Vagina (tissue), 2 donors: ENCODE measurements at regions not wholly inside any gene's neighbourhood (a gene's known extent, or its start where the extent isn't known, plus 50 kb on each side); places are given as distances from the start of the nearest gene placed in this dataset.

ENCODE experiments used
- CTCF ChIP-seq, 3 experiments: fragments of 450-650 bp in 2 of 3; fragments of 200-600 bp in 1 of 3; sonication (generic) in 1 of 3; IDR thresholded peaks; one replicate each; pipeline ENCODE4 v1.5.1; 2017 to 2019; ENCODE audit warnings: antibody characterized with exemption in 3 of 3, mild to moderate bottlenecking in 2 of 3, moderate library complexity in 2 of 3
- POLR2AphosphoS5 ChIP-seq, 2 donors: sonication (generic); formaldehyde crosslinking; IDR thresholded peaks; one replicate each; pipeline ENCODE4 v1.9.0; 2017; ENCODE audit warnings: antibody characterized with exemption in 2 of 2, mild to moderate bottlenecking in 2 of 2, low read depth in 1 of 2; ENCODE audit not compliant: insufficient read depth in 1 of 2

- TF ChIP-seq POLR2AphosphoS5 (IDR thresholded peaks at IDR 0.05; ENCODE audit: insufficient read depth in 1 of 2, low read depth in 1 of 2) (no peak), CTCF (IDR thresholded peaks at IDR 0.05) (no peak)
Observed at GRCh38 chr1:36708587-36708986, 225.9 kb upstream of the CSF3R start.
